ENCODE measurements at regions not wholly inside any gene's neighbourhood (a gene's known extent, or its start where the extent isn't known, plus 50 kb on each side); places are given as distances from the start of the nearest gene placed in this dataset.

- TF ChIP-seq CTCF (IDR thresholded peaks at IDR 0.05) = no peak
- TF ChIP-seq EZH2 (IDR thresholded peaks at IDR 0.05; ENCODE audit: borderline replicate concordance, insufficient read depth, low read depth, low read length, poor library complexity, severe bottlenecking) = no peak
Observed at GRCh38 chr13:97058926-97059325, 64.7 kb upstream of the OXGR1 start.

Measured in B cell (primary cell).